NT2/D1 (cell line): ENCODE measurements at regions not wholly inside any gene's neighbourhood (a gene's known extent, or its start where the extent isn't known, plus 50 kb on each side); places are given as distances from the start of the nearest gene placed in this dataset.

ENCODE experiments used
- YY1 ChIP-seq: IDR thresholded peaks from 2 replicates; pipeline ENCODE4 v1.6.1; 2011; ENCODE audit not compliant: insufficient read length, insufficient read depth
- ZNF274 ChIP-seq: IDR thresholded peaks from 2 replicates; pipeline ENCODE4 v1.6.1; 2011; ENCODE audit warnings: mild to moderate bottlenecking, low read depth, low read length

DNA sequence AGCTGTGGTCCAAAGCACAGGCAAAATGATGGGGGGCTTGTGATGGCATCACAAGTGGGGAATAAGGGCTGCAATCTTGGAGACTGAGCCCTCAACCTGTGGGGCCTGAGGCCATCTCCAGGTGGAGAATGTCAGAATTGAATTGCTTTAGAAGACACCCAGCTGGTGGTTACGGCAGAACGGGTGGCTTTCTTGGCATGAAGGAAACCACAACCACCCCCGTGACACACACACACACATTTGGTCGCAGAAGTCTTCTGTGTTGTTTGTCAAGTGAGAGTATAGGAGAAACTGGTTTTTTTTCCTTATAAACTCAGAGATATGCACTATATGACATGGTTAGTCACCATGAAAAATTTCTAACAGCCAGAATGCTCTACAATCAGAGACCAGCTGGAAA is 139.5 kb upstream of the CDH4 start:
- no peak for TF ChIP-seq ZNF274
- TF ChIP-seq YY1, result no peak
